A549 (cell line): ENCODE measurements at regions not wholly inside any gene's neighbourhood (a gene's known extent, or its start where the extent isn't known, plus 50 kb on each side); places are given as distances from the start of the nearest gene placed in this dataset.

Experiments used
- ATAC-seq, 2 experiments: fragments of 200-7000 bp in 1 of 2; fragments of >200 bp in 1 of 2; cut with Nextera tagmentation in 1 of 2; cut with Tn5 transposase in 1 of 2; 3 replicates each; pipeline versions ENCODE4 v1.8.0 to v1.9.1; 2018 to 2020; ENCODE audit warnings: mild to moderate bottlenecking in 1 of 2, moderate library complexity in 1 of 2
- CTCF ChIA-PET: fragments of 300-600 bp; sonication (Branson Sonifier 250); formaldehyde crosslinking; extraction: SDS; loops from one replicate; lab custom pipeline; 2021; ENCODE audit warnings: antibody characterized with exemption, inconsistent platforms; lab: Yijun Ruan, JAX
- POLR2A ChIA-PET: fragments of 350-600 bp; formaldehyde crosslinking; extraction: SDS; loops from one replicate; lab custom pipeline; 2021; ENCODE audit warnings: antibody characterized with exemption, inconsistent platforms; lab: Yijun Ruan, JAX
- DNase-seq, 2 experiments: peaks; one replicate each; pipeline versions ENCODE4 v3.0.0 to v3.0.0-alpha.2; 2011 to 2016; ENCODE audit warnings: low read depth in 1 of 2, low spot score in 1 of 2
- FAIRE-seq: peaks from 2 replicates; lab custom pipeline; 2011; peaks lifted over from hg19 to GRCh38; lab: Jason Lieb, UNC
- H3K27ac ChIP-seq, 2 experiments: fragments of >200 bp; sonication (Bioruptor Twin); formaldehyde crosslinking; 3 replicates each; pipeline ENCODE4 v1.5.1; 2016 to 2017
- H3K4me1 ChIP-seq: fragments of >200 bp; sonication (Bioruptor Twin); formaldehyde crosslinking; 3 replicates; pipeline ENCODE4 v1.6.1; 2016
- H3K4me2 ChIP-seq: fragments of >200 bp; sonication (Bioruptor Twin); formaldehyde crosslinking; 3 replicates; pipeline ENCODE4 v1.6.1; 2016
- H3K4me3 ChIP-seq: fragments of >200 bp; sonication (Bioruptor Twin); formaldehyde crosslinking; 3 replicates; pipeline ENCODE4 v1.5.1; 2016
- H3K9me3 ChIP-seq: fragments of >200 bp; sonication (Bioruptor Twin); formaldehyde crosslinking; 3 replicates; pipeline ENCODE4 v1.6.1; 2016
- BHLHE40 ChIP-seq: IDR thresholded peaks from 2 replicates; pipeline ENCODE4 v1.6.1; 2012; ENCODE audit warnings: low read depth, low read length, inconsistent platforms
- CEBPB ChIP-seq, 2 experiments: fragments of >200 bp in 1 of 2; sonication (Bioruptor Twin) in 1 of 2; formaldehyde crosslinking in 1 of 2; IDR thresholded peaks; 2 replicates each; pipeline ENCODE4 v1.6.1; 2012 to 2016
- CHD4 ChIP-seq: fragments of 200-600 bp; sonication (generic); IDR thresholded peaks from 2 replicates; pipeline ENCODE4 v1.6.1; 2016; ENCODE audit warnings: antibody characterized with exemption, mild to moderate bottlenecking, borderline replicate concordance
- EHF ChIP-seq: fragments of 250-450 bp; sonication (Bioruptor Pico); IDR thresholded peaks from 2 replicates; pipeline ENCODE4 v1.5.0; 2020; ENCODE audit warnings: mild to moderate bottlenecking
- EP300 ChIP-seq, 2 experiments: fragments of >200 bp; sonication (Bioruptor Twin); formaldehyde crosslinking; IDR thresholded peaks; 2 replicates in 1 of 2; 3 replicates in 1 of 2; pipeline ENCODE4 v1.6.1; 2016 to 2017
- ESRRA ChIP-seq: fragments of 150-350 bp; IDR thresholded peaks from 2 replicates; pipeline ENCODE4 v1.6.1; 2014; ENCODE audit warnings: mild to moderate bottlenecking, low read length, borderline replicate concordance
- FOSB ChIP-seq: fragments of 250-450 bp; sonication (Bioruptor Pico); IDR thresholded peaks from 2 replicates; pipeline ENCODE4 v1.5.0; 2020; ENCODE audit warnings: mild to moderate bottlenecking, moderate library complexity
- FOXS1 ChIP-seq: fragments of 250-450 bp; sonication (Bioruptor Pico); IDR thresholded peaks from 2 replicates; pipeline ENCODE4 v1.5.0; 2020; ENCODE audit warnings: mild to moderate bottlenecking, moderate library complexity
- HOXB5 ChIP-seq: fragments of 250-450 bp; sonication (Bioruptor Pico); IDR thresholded peaks from 2 replicates; pipeline ENCODE4 v1.5.0; 2020; ENCODE audit warnings: mild to moderate bottlenecking, moderate library complexity
- JUNB ChIP-seq: fragments of >200 bp; sonication (Bioruptor Twin); formaldehyde crosslinking; IDR thresholded peaks from 2 replicates; pipeline ENCODE4 v1.6.1; 2016
- KDM1A ChIP-seq: fragments of 200-600 bp; sonication (generic); IDR thresholded peaks from 2 replicates; pipeline ENCODE4 v1.6.1; 2016; ENCODE audit warnings: low read depth, mild to moderate bottlenecking
- MAFK ChIP-seq: fragments of 450-650 bp; IDR thresholded peaks from 2 replicates; pipeline ENCODE4 v1.6.1; 2014; ENCODE audit not compliant: partially characterized antibody
- NFE2L2 ChIP-seq: fragments of 150-350 bp; conservative IDR thresholded peaks from 2 replicates; pipeline ENCODE4 v1.6.1; 2014; ENCODE audit warnings: low read length
- POLR2AphosphoS2 ChIP-seq: conservative IDR thresholded peaks from 2 replicates; pipeline ENCODE4 v1.6.1; 2012; ENCODE audit warnings: low read length, improper control_type of control experiment, inconsistent platforms
- RAD21 ChIP-seq, 2 experiments: fragments of >200 bp in 1 of 2; sonication (Bioruptor Twin) in 1 of 2; formaldehyde crosslinking in 1 of 2; IDR thresholded peaks in 1 of 2; conservative IDR thresholded peaks in 1 of 2; 2 replicates in 1 of 2; 3 replicates in 1 of 2; pipeline ENCODE4 v1.6.1; 2012 to 2018; ENCODE audit warnings: inconsistent platforms in 1 of 2
- RNF2 ChIP-seq: fragments of 200-600 bp; sonication (generic); IDR thresholded peaks from 2 replicates; pipeline ENCODE4 v1.6.1; 2016; ENCODE audit warnings: low read depth, mild to moderate bottlenecking, antibody characterized with exemption, moderate library complexity, borderline replicate concordance
- SMC3 ChIP-seq: fragments of >200 bp; sonication (Bioruptor Twin); formaldehyde crosslinking; IDR thresholded peaks from 3 replicates; pipeline ENCODE4 v1.6.1; 2018; ENCODE audit warnings: inconsistent platforms
- SREBF2 ChIP-seq: fragments of 450-650 bp; IDR thresholded peaks from 2 replicates; pipeline ENCODE4 v1.6.1; 2014; ENCODE audit warnings: mild to moderate bottlenecking, moderate library complexity
- ZSCAN20 ChIP-seq: fragments of 250-450 bp; sonication (Bioruptor Pico); IDR thresholded peaks from 2 replicates; pipeline ENCODE4 v1.8.0; 2022; ENCODE audit warnings: mild to moderate bottlenecking, moderate library complexity
- WGBS: methylation state at CpG from one replicate; pipeline ENCODE4 v1.1.6; 2017; ENCODE audit errors: missing lambda C conversion rate; 5-methylcytosine and 5-hydroxymethylcytosine counted together
- TF ChIP-seq, protein P1 (sequence below): fragments of >200 bp; sonication (Bioruptor Twin); formaldehyde crosslinking; IDR thresholded peaks from 2 replicates; pipeline ENCODE4 v1.6.1; 2016
- TF ChIP-seq, protein P2 (sequence below): fragments of >200 bp; sonication (Bioruptor Twin); formaldehyde crosslinking; IDR thresholded peaks from 3 replicates; pipeline ENCODE4 v1.5.1; 2016

DNA sequence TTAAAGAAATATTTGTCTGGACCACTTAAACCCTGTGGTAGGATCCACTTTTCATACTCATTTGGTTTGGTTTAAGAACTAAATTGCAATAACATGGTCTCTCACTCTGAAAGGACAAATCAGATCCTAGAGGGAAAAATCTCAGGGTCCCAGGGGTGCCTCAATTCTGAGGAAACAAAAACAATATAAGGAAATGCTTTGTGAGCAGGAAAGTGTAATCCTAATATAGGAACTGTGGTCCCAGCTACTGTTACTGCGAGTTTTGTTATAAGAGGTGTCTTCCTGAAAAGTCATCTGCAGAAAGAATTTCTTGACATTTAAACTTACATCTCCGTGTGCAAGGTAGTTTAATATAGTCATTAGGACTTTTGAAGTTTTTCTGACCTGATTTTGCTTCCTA, 420.1 kb upstream of the LCORL start (continued):
- TF ChIP-seq EHF (no peak), NFE2L2 (no peak)
- TF ChIP-seq, all 56 proteins: peak for 0

DNA sequence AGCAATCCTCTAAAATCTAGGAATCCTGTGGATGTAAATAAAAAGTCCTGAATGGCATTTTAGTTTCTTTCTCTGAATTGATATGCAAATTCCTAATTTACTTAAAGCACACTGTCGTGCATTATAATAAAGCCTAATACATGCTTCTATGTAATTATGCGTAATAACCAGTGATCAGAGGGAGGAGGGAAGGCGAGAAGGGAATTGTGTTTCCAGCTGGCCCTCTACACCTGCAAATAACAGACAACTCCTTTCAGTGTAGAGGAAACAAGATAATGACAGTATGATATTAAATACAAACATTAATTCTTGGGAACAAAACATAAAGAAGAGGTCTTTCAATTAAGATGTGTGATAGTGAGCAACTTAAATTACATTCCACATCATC, 419.6 kb upstream of the LCORL start:
- DNase-seq (no peak), FAIRE-seq (no peak), ATAC-seq (no peak)
- H3K4me2 ChIP-seq = no peak overlapping the region
- no peaks in the 10 kb centered on the region for H3K4me1 ChIP-seq
- TF ChIP-seq RNF2 (no peak), CEBPB (IDR thresholded peaks at IDR 0.05) (no peak), JUNB (no peak), NFE2L2 (no peak), SMC3 (no peak)
- TF ChIP-seq, protein P1, sequence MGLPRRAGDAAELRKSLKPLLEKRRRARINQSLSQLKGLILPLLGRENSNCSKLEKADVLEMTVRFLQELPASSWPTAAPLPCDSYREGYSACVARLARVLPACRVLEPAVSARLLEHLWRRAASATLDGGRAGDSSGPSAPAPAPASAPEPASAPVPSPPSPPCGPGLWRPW = no peak
- H3K27ac ChIP-seq = no peak overlapping the region
- WGBS = 18% methylated on average over 3 of the region's 3 CpGs
- no peaks in the 10 kb centered on the region for H3K9me3 ChIP-seq
- H3K4me3 ChIP-seq = no peak overlapping the region
- CTCF ChIA-PET = no interaction called here
- POLR2A ChIA-PET = no interaction called here

DNA sequence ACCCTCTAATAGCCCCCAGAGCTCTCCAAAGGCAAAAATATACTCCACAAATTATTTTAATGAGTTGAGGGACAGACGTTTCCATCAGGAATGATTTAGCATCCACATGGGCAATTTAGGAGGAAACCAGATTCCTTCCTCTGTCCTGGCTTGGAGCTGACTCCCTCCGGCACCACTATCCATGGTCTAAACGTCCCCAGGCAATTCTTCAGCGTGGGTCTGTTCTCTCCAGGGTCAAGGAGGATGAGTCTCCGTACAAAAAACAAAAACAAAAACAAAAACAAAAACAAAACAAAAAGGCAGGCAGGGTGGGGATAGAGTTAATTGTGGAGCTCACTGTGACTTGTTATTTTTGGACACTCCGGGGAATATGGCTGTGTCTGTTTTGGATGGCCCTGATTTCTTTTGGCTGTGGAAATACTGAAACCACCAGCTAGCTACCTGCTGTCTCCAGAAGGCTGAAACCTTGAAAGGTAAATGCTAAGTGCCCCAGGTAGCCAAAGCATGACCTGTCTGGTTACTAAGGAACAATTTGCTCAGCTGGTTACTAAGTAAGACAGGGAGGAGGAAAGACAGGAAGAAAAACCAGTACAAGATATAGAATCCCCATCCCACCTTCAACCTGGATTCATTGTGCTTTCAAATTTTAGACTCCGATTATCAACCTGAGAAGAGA, 419.1 kb upstream of the LCORL start:
- H3K4me1 ChIP-seq = no peaks in the 10 kb centered on the region
- CTCF ChIA-PET = no interaction called here
- POLR2A ChIA-PET = no interaction called here

DNA sequence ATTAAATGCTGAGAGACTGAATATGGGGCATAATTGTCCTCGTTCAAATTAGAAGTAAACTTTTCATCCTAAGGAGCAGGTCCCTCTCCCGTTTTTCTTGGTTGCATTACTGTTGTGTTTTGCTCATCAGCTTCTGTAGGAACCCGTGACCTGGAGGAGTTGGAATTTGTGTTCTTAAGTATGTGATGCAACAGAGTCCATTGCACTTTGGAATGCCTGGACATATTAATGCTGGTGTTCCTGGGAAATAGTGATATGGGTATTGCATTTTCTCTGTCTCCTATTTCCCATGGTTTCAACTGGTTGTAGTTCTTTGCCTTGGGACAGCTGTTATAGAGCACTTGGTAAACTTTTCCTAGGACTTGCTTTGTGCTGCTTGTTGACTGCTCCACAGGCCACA, 417.8 kb upstream of the LCORL start:
- H3K9me3 ChIP-seq = no peaks in the 10 kb centered on the region
- DNase-seq = no peak
- no peak overlapping the region for H3K27ac ChIP-seq
- H3K4me2 ChIP-seq = no peak overlapping the region
- POLR2A ChIA-PET = no interaction called here
- TF ChIP-seq SREBF2 (no peak), CHD4 (no peak), EP300 (IDR thresholded peaks at IDR 0.05) (no peak)
- TF ChIP-seq, all 56 proteins: peak for 0
- FAIRE-seq (no peak), ATAC-seq (no peak)
- no peaks in the 10 kb centered on the region for H3K4me1 ChIP-seq
- 2% methylated on average over 3 of the region's 3 CpGs for WGBS
- CTCF ChIA-PET = no interaction called here
- H3K4me3 ChIP-seq = no peak overlapping the region

More for the DNA sequence above, 419.1 kb upstream of the LCORL start:
- Histone ChIP-seq H3K4me3 (no peak overlapping the region), H3K4me2 (no peak overlapping the region), H3K27ac (no peak overlapping the region), H3K9me3 (no peaks in the 10 kb centered on the region)
- WGBS = 10% methylated on average over 7 of the region's 7 CpGs
- TF ChIP-seq, protein P1 = no peak
- no peak for TF ChIP-seq ZSCAN20 (CRISPR knock-in tag)
- ATAC-seq (no peak), DNase-seq (no peak), FAIRE-seq (no peak)

DNA sequence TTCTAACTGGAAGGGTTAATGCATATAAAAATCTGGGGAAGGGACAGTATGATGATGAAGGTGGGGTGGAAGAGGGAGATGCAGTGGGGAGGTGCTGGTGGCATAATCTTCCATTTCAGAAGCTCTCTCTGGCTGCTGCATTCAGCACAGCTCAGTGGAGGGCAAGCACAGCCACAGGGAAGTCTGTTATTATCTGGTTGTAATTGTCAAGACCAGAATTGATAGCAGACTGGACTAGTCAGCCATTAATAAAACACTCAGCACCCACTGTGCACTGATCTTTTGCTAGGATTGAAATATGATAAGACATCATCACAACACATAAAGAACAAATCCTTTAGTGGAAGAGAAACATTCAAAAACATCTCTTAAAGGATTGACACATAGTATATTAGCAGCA, 414.2 kb upstream of the LCORL start:
- FAIRE-seq (no peak), DNase-seq (no peak), ATAC-seq (no peak)
- H3K4me3 ChIP-seq = no peak overlapping the region
- H3K4me2 ChIP-seq = no peak overlapping the region
- CTCF ChIA-PET = interaction anchor here (1.0 kb wide), 1 partner anchor 13 kb away, joined by 3 read pairs; no protein-coding TSS in a partner anchor
- no peaks in the 10 kb centered on the region for H3K9me3 ChIP-seq
- TF ChIP-seq ZSCAN20 (CRISPR knock-in tag) = no peak
- TF ChIP-seq, protein P2, sequence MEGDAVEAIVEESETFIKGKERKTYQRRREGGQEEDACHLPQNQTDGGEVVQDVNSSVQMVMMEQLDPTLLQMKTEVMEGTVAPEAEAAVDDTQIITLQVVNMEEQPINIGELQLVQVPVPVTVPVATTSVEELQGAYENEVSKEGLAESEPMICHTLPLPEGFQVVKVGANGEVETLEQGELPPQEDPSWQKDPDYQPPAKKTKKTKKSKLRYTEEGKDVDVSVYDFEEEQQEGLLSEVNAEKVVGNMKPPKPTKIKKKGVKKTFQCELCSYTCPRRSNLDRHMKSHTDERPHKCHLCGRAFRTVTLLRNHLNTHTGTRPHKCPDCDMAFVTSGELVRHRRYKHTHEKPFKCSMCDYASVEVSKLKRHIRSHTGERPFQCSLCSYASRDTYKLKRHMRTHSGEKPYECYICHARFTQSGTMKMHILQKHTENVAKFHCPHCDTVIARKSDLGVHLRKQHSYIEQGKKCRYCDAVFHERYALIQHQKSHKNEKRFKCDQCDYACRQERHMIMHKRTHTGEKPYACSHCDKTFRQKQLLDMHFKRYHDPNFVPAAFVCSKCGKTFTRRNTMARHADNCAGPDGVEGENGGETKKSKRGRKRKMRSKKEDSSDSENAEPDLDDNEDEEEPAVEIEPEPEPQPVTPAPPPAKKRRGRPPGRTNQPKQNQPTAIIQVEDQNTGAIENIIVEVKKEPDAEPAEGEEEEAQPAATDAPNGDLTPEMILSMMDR = no peak
- no peak for TF ChIP-seq ESRRA
- TF ChIP-seq SMC3 = no peak
- TF ChIP-seq EHF = no peak
- no peak for TF ChIP-seq CEBPB (IDR thresholded peaks at IDR 0.05)
- TF ChIP-seq MAFK = no peak
- no peak for TF ChIP-seq KDM1A
- TF ChIP-seq RAD21 (conservative IDR thresholded peaks at IDR 0.05 in 1 of 2, IDR thresholded peaks at IDR 0.05 in 1 of 2) = no peak
- TF ChIP-seq FOSB (CRISPR knock-in tag) = no peak
- no peak for TF ChIP-seq BHLHE40
- no peak for TF ChIP-seq POLR2AphosphoS2
- no peak for TF ChIP-seq HOXB5 (CRISPR knock-in tag)
- no peak for TF ChIP-seq CHD4
- TF ChIP-seq FOXS1 = no peak
- TF ChIP-seq NFE2L2 = no peak
- H3K27ac ChIP-seq = no peak overlapping the region
- POLR2A ChIA-PET = no interaction called here
- no peaks in the 10 kb centered on the region for H3K4me1 ChIP-seq
